Tibial nerve (tissue), 3 donors: ENCODE measurements at regions not wholly inside any gene's neighbourhood (a gene's known extent, or its start where the extent isn't known, plus 50 kb on each side); places are given as distances from the start of the nearest gene placed in this dataset.

Experiments used
- CTCF ChIP-seq, 5 experiments: fragments of 200-600 bp in 3 of 5; fragments of 450-650 bp in 2 of 5; sonication (generic) in 3 of 5; IDR thresholded peaks; one replicate each; pipeline ENCODE4 v1.5.1; 2016 to 2019; ENCODE audit warnings: antibody characterized with exemption in 5 of 5, mild to moderate bottlenecking in 3 of 5, moderate library complexity in 2 of 5
- POLR2A ChIP-seq, 2 donors: fragments of 450-650 bp; IDR thresholded peaks; one replicate each; pipeline ENCODE4 v1.6.1; 2017; ENCODE audit warnings: antibody characterized with exemption in 2 of 2, mild to moderate bottlenecking in 2 of 2, moderate library complexity in 2 of 2

DNA sequence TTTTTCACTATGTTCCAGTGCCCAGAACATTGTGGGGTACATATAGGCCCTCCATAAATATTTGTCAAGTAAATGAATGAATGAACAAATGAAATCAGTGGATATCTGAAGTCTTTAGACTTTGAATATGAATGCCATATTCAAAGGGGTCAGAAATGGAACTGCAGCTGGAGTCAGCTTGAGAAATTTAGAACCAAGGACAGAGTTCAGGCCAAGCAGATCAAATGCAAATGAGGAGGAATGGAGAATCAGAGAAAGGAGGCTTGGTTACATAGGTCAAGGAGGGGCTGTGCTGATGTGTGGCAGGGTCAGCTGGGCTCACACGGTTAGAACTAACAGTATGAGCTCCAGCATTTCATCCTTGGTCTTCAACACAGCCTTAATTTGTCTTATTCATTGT, 104.0 kb upstream of the SEL1L start:
- no peak for TF ChIP-seq CTCF (IDR thresholded peaks at IDR 0.05)
- TF ChIP-seq POLR2A (IDR thresholded peaks at IDR 0.05), result no peak
